Urinary bladder (tissue), 3 donors: ENCODE measurements at regions not wholly inside any gene's neighbourhood (a gene's known extent, or its start where the extent isn't known, plus 50 kb on each side); places are given as distances from the start of the nearest gene placed in this dataset.
"Not testable (repeated sequence)": the region's sequence is repeated elsewhere in the genome, so short reads cannot be mapped to it uniquely, and the experiment has no call there.

ENCODE experiments used
- DNase-seq: peaks from one replicate; pipeline ENCODE4 v3.0.0-alpha.2; 2015; ENCODE audit errors: extremely low spot score
- H3K27ac ChIP-seq: one replicate; pipeline ENCODE4 v1.5.1; 2013; ENCODE audit warnings: low read depth, mild to moderate bottlenecking, moderate library complexity
- H3K36me3 ChIP-seq: one replicate; pipeline ENCODE4 v1.6.1; 2013; ENCODE audit warnings: mild to moderate bottlenecking, moderate library complexity; ENCODE audit not compliant: insufficient read depth
- H3K4me1 ChIP-seq: one replicate; pipeline ENCODE4 v1.6.1; 2013; ENCODE audit warnings: mild to moderate bottlenecking, moderate library complexity; ENCODE audit not compliant: insufficient read depth
- H3K4me3 ChIP-seq: one replicate; pipeline ENCODE4 v1.5.1; 2013; ENCODE audit warnings: low read depth, low read length
- WGBS: extraction: QIAGEN DNeasy Blood & Tissue Kit; methylation state at CpG from one replicate; pipeline ENCODE4 v1.1.7; 2013; 5-methylcytosine and 5-hydroxymethylcytosine counted together
- donor health status: healthy with polysubstance abuse.
- donor health status: healthy.

GRCh38 chr10:81179805-81180452, 642.2 kb downstream of the SH2D4B start:
- no peaks in the 10 kb centered on the region for H3K4me1 ChIP-seq
- H3K36me3 ChIP-seq, result no peaks in the 10 kb centered on the region
- no peak overlapping the region for H3K27ac ChIP-seq
- no peak for DNase-seq
- 61% methylated on average over 6 of the region's 6 CpGs for WGBS
- H3K4me3 ChIP-seq, result no peak overlapping the region

- H3K27ac ChIP-seq, result no peak overlapping the region
- H3K4me3 ChIP-seq, result no peak overlapping the region
- H3K36me3 ChIP-seq, result no peaks in the 10 kb centered on the region
- 94% methylated on average over 13 of the region's 13 CpGs for WGBS
- no peak for DNase-seq
- no peaks in the 10 kb centered on the region for H3K4me1 ChIP-seq
Measured at GRCh38 chr10:81182296-81182695, 644.6 kb downstream of the SH2D4B start.

GRCh38 chr10:81192221-81192788, 654.6 kb downstream of the SH2D4B start:
- 52% methylated on average over 6 of the region's 6 CpGs for WGBS

GRCh38 chr10:81200801-81201200, 663.1 kb downstream of the SH2D4B start:
- DNase-seq, result no peak
- Histone ChIP-seq H3K36me3 (no peaks in the 10 kb centered on the region), H3K4me3 (no peak overlapping the region), H3K4me1 (no peaks in the 10 kb centered on the region), H3K27ac (no peak overlapping the region)
- 89% methylated on average over 2 of the region's 2 CpGs for WGBS

More at GRCh38 chr10:81192221-81192788, 654.6 kb downstream of the SH2D4B start:
- Histone ChIP-seq H3K4me1 (no peaks in the 10 kb centered on the region), H3K4me3 (no peak overlapping the region), H3K27ac (no peak overlapping the region), H3K36me3 (no peaks in the 10 kb centered on the region)
- DNase-seq, result no peak

GRCh38 chr10:81207359-81207758, 667.6 kb upstream of the NRG3 start:
- H3K36me3 ChIP-seq, result not testable (repeated sequence)
- WGBS, result 81% methylated on average over 5 of the region's 5 CpGs

GRCh38 chr10:81213370-81213769, 661.6 kb upstream of the NRG3 start:
- Histone ChIP-seq H3K27ac (no peak overlapping the region), H3K4me3 (no peak overlapping the region), H3K4me1 (no peaks in the 10 kb centered on the region), H3K36me3 (no peaks in the 10 kb centered on the region)
- DNase-seq, result no peak
- WGBS, result 34% methylated on average over 1 of the region's 1 CpG

More at GRCh38 chr10:81207359-81207758, 667.6 kb upstream of the NRG3 start:
- not testable (repeated sequence) for H3K4me3 ChIP-seq, H3K27ac ChIP-seq, H3K4me1 ChIP-seq, DNase-seq

GRCh38 chr10:81215498-81215897, 659.5 kb upstream of the NRG3 start:
- DNase-seq, result no peak
- WGBS, result 46% methylated on average over 3 of the region's 3 CpGs
- no peaks in the 10 kb centered on the region for H3K36me3 ChIP-seq

GRCh38 chr10:81216949-81217348, 658.0 kb upstream of the NRG3 start:
- DNase-seq, result no peak
- no peaks in the 10 kb centered on the region for H3K4me1 ChIP-seq
- WGBS, result 85% methylated on average over 5 of the region's 5 CpGs
- H3K4me3 ChIP-seq, result no peak overlapping the region
- no peaks in the 10 kb centered on the region for H3K36me3 ChIP-seq
- no peak overlapping the region for H3K27ac ChIP-seq

More at GRCh38 chr10:81215498-81215897, 659.5 kb upstream of the NRG3 start:
- Histone ChIP-seq H3K27ac (no peak overlapping the region), H3K4me3 (no peak overlapping the region), H3K4me1 (no peaks in the 10 kb centered on the region)

- WGBS, result 94% methylated on average over 4 of the region's 4 CpGs
- Histone ChIP-seq H3K4me1 (no peaks in the 10 kb centered on the region), H3K4me3 (no peak overlapping the region), H3K36me3 (no peaks in the 10 kb centered on the region), H3K27ac (no peak overlapping the region)
- DNase-seq, result no peak
Measured at GRCh38 chr10:81218307-81218706, 656.7 kb upstream of the NRG3 start.

GRCh38 chr10:81219758-81220157, 655.2 kb upstream of the NRG3 start:
- DNase-seq, result no peak
- H3K4me1 ChIP-seq, result no peaks in the 10 kb centered on the region
- no peaks in the 10 kb centered on the region for H3K36me3 ChIP-seq
- H3K27ac ChIP-seq, result no peak overlapping the region
- 55% methylated on average over 1 of the region's 1 CpG for WGBS
- no peak overlapping the region for H3K4me3 ChIP-seq

- no peaks in the 10 kb centered on the region for H3K4me1 ChIP-seq
- no peak overlapping the region for H3K4me3 ChIP-seq
- WGBS, result 44% methylated on average over 3 of the region's 3 CpGs
- H3K27ac ChIP-seq, result no peak overlapping the region
- H3K36me3 ChIP-seq, result no peaks in the 10 kb centered on the region
- DNase-seq, result no peak
Measured at GRCh38 chr10:81248886-81249285, 626.1 kb upstream of the NRG3 start.

GRCh38 chr10:81251457-81252115, 623.4 kb upstream of the NRG3 start:
- 46% methylated on average over 4 of the region's 4 CpGs for WGBS
- H3K36me3 ChIP-seq, result no peaks in the 10 kb centered on the region
- peak; percentile 6 for DNase-seq
- no peaks in the 10 kb centered on the region for H3K4me1 ChIP-seq
- no peak overlapping the region for H3K4me3 ChIP-seq
- H3K27ac ChIP-seq, result no peak overlapping the region

GRCh38 chr10:81264991-81265390, 610.0 kb upstream of the NRG3 start:
- not testable (repeated sequence) for H3K36me3 ChIP-seq, H3K4me3 ChIP-seq, DNase-seq, H3K4me1 ChIP-seq, H3K27ac ChIP-seq
- 86% methylated on average over 17 of the region's 18 CpGs for WGBS

- no peak overlapping the region for H3K27ac ChIP-seq
- no peaks in the 10 kb centered on the region for H3K36me3 ChIP-seq
- 82% methylated on average over 2 of the region's 2 CpGs for WGBS
- no peak overlapping the region for H3K4me3 ChIP-seq
- no peak for DNase-seq
- H3K4me1 ChIP-seq, result no peaks in the 10 kb centered on the region
Measured at GRCh38 chr10:81270051-81270450, 604.9 kb upstream of the NRG3 start.
